GM23248 (cell line): ENCODE measurements at regions not wholly inside any gene's neighbourhood (a gene's known extent, or its start where the extent isn't known, plus 50 kb on each side); places are given as distances from the start of the nearest gene placed in this dataset.

Experiments
- DNase-seq: peaks from one replicate; pipeline ENCODE4 v3.0.0-alpha.2; 2015
- H2AFZ ChIP-seq: fragments of 200-600 bp; sonication (generic); 2 replicates; pipeline ENCODE4 v1.6.1; 2016; ENCODE audit warnings: antibody characterized with exemption
- H3F3A ChIP-seq: fragments of 200-600 bp; sonication (generic); 2 replicates; pipeline ENCODE4 v1.6.1; 2016; ENCODE audit warnings: mild to moderate bottlenecking, antibody characterized with exemption, mixed run types; ENCODE audit not compliant: insufficient read depth
- H3K27ac ChIP-seq: fragments of 200-600 bp; sonication (generic); 2 replicates; pipeline ENCODE4 v1.5.1; 2016; ENCODE audit warnings: mild to moderate bottlenecking
- H3K27me3 ChIP-seq: fragments of 200-600 bp; sonication (generic); replicated peaks from 2 replicates; pipeline ENCODE4 v1.6.1; 2016; ENCODE audit warnings: mild to moderate bottlenecking; ENCODE audit not compliant: insufficient read depth
- H3K36me3 ChIP-seq: fragments of 200-600 bp; sonication (generic); 2 replicates; pipeline ENCODE4 v1.6.1; 2016; ENCODE audit warnings: low read depth, mild to moderate bottlenecking
- H3K4me1 ChIP-seq: fragments of 200-600 bp; sonication (generic); 2 replicates; pipeline ENCODE4 v1.6.1; 2016; ENCODE audit warnings: mild to moderate bottlenecking; ENCODE audit not compliant: insufficient read depth
- H3K4me2 ChIP-seq: fragments of 200-600 bp; sonication (generic); one replicate; pipeline ENCODE4 v1.6.1; 2016; ENCODE audit warnings: mild to moderate bottlenecking; ENCODE audit not compliant: unreplicated experiment
- H3K4me3 ChIP-seq: fragments of 200-600 bp; sonication (generic); 2 replicates; pipeline ENCODE4 v1.5.1; 2016; ENCODE audit warnings: mild to moderate bottlenecking
- H3K79me2 ChIP-seq: fragments of 200-600 bp; sonication (generic); 2 replicates; pipeline ENCODE4 v1.6.1; 2016; ENCODE audit warnings: mild to moderate bottlenecking; ENCODE audit not compliant: insufficient read depth
- H3K9ac ChIP-seq: fragments of 200-600 bp; sonication (generic); 2 replicates; pipeline ENCODE4 v1.6.1; 2016; ENCODE audit warnings: mild to moderate bottlenecking
- H3K9me2 ChIP-seq: fragments of 200-600 bp; sonication (generic); 2 replicates; pipeline ENCODE4 v1.6.1; 2016; ENCODE audit warnings: mixed run types, mild to moderate bottlenecking, moderate library complexity; ENCODE audit not compliant: insufficient read depth
- H3K9me3 ChIP-seq: fragments of 200-600 bp; sonication (generic); one replicate; pipeline ENCODE4 v1.6.1; 2017; ENCODE audit warnings: low read depth
- H4K20me1 ChIP-seq: fragments of 200-600 bp; sonication (generic); 2 replicates; pipeline ENCODE4 v1.6.0; 2016; ENCODE audit not compliant: insufficient read depth
- EZH2 ChIP-seq: fragments of 200-600 bp; sonication (generic); IDR thresholded peaks from 2 replicates; pipeline ENCODE4 v1.6.1; 2018; ENCODE audit warnings: antibody characterized with exemption, mild to moderate bottlenecking; ENCODE audit not compliant: insufficient read depth, poor library complexity, severe bottlenecking
- EZH2phosphoT487 ChIP-seq: fragments of 200-600 bp; sonication (generic); IDR thresholded peaks from 2 replicates; pipeline ENCODE4 v1.6.1; 2018; ENCODE audit warnings: antibody characterized with exemption, moderate library complexity, mild to moderate bottlenecking, low read depth; ENCODE audit not compliant: insufficient read depth
- WGBS, 2 experiments: methylation state at CpG; one replicate each; pipeline ENCODE4 v1.1.6; 2015 to 2017; ENCODE audit warnings: low lambda C conversion rate in 2 of 2, low coverage in 1 of 2; ENCODE audit errors: missing lambda C conversion rate in 2 of 2; 5-methylcytosine and 5-hydroxymethylcytosine counted together
- in situ Hi-C: fragments of 300-500 bp; cut with MboI; formaldehyde crosslinking; loops from 2 replicates; pipeline ENCODE4 v1.15.0; 2020

DNA sequence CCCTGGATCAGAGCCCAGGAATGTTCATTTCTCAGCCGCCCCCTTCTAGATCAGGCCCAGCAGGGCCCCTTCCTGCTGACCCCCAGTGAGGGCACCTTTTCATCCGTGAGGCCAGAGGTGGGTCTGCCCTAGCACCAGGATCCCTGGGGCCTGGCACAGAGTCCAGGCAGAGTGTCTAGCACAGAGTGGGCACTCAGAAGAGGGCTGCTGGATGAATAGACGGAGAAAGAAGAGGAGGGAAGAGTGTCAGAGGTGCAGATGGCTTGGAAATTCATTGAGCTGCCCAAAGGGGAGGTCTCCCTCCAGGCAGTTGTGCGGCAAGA lies 106.5 kb downstream of the CPZ start:
- no peak overlapping the region for H3K4me2 ChIP-seq
- H3K9me3 ChIP-seq = no peaks in the 10 kb centered on the region
- no peak overlapping the region for H3K27ac ChIP-seq
- WGBS, 2 experiments = 53 to 63% methylated on average over 4 of the region's 4 CpGs
- no peaks in the 10 kb centered on the region for H3K36me3 ChIP-seq
- no peaks in the 10 kb centered on the region for H3K79me2 ChIP-seq
- in situ Hi-C loops = no loop called here
- no peaks in the 10 kb centered on the region for H3F3A ChIP-seq
- TF ChIP-seq EZH2 (no peak), EZH2phosphoT487 (no peak)
- peaks cover 42% of the 10 kb centered on the region for H3K27me3 ChIP-seq
- DNase-seq = no peak
- no peaks in the 10 kb centered on the region for H4K20me1 ChIP-seq
- no peaks in the 10 kb centered on the region for H3K9me2 ChIP-seq
- H3K4me1 ChIP-seq = no peaks in the 10 kb centered on the region
- no peak overlapping the region for H3K9ac ChIP-seq
- no peak overlapping the region for H2AFZ ChIP-seq
- no peak overlapping the region for H3K4me3 ChIP-seq

DNA sequence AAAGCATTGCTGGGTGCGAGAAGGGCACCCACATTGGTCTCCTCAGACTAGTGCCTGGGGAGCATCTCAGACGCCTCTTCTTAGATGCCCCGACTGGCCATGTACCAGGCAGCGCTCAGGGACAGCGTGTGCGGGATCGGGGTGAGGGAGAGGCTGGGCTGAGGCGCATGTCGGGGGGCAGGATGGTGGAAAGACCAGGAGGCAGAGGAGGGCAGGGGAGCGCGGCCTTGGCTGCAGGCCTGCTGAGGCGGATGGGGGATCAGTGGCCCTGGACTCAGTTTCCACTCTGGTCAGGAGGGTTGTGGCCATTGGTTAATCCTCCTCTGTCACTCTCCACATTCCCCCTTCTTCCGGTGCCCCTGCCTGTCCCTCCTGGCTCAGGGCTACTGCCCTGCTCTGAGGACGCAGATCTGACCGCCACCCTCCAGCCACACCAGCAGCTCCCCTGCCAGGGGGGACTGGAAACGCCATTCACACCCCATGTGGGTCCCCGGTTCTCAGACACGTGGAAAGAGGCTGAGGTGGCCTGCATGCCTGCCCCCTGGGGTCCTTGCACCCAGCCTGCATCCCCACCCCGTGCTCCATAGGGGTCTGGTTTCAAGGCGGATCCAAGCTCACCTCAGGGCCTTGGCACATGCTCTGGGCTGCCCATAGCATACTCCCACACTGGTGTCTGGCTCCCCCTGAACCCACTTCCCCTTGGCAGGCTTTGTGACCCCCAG lies 105.9 kb downstream of the CPZ start:
- Histone ChIP-seq H3K4me1 (no peaks in the 10 kb centered on the region), H3K9me2 (no peaks in the 10 kb centered on the region), H3K4me3 (no peak overlapping the region), H3K9ac (no peak overlapping the region), H3K79me2 (no peaks in the 10 kb centered on the region), H3K4me2 (no peak overlapping the region), H4K20me1 (no peaks in the 10 kb centered on the region), H3F3A (no peaks in the 10 kb centered on the region), H3K36me3 (no peaks in the 10 kb centered on the region), H3K9me3 (no peaks in the 10 kb centered on the region), H2AFZ (no peak overlapping the region), H3K27ac (no peak overlapping the region), H3K27me3 (peaks cover 42% of the 10 kb centered on the region)
- WGBS, 2 experiments = 58 to 68% methylated on average over 20 of the region's 20 CpGs
- TF ChIP-seq EZH2phosphoT487 = no peak
- in situ Hi-C loops = no loop called here
- DNase-seq = no peak

DNA sequence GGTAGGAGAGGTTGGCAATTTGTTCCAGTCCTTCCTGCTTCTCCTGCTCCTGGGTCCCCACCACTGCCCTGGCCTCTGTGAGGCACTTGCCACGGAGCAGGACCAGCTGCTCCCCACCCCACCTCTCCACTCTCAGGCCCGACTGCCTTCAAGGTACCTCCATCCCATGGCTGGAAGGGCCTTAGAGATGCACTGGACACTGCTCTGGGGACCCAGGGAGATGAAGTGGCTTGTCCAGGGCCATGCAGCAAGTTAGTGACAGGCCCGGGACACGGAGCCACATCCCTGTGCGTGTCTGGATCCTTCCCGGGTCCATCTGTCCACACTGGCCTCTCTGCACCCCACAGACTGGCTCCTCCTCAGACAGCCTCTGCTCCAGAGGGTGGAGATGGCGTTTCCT lies 105.3 kb downstream of the CPZ start:
- H3K27me3 ChIP-seq = peaks cover 48% of the 10 kb centered on the region
- no peaks in the 10 kb centered on the region for H4K20me1 ChIP-seq
- no peak overlapping the region for H3K4me2 ChIP-seq
- no peaks in the 10 kb centered on the region for H3K9me3 ChIP-seq
- H3K4me1 ChIP-seq = no peaks in the 10 kb centered on the region
- H3K36me3 ChIP-seq = no peaks in the 10 kb centered on the region
- H3K27ac ChIP-seq = no peak overlapping the region
- H3K79me2 ChIP-seq = no peaks in the 10 kb centered on the region
- no peak overlapping the region for H3K4me3 ChIP-seq
- no peak for DNase-seq
- no peak overlapping the region for H2AFZ ChIP-seq
- H3K9ac ChIP-seq = no peak overlapping the region
- H3K9me2 ChIP-seq = no peaks in the 10 kb centered on the region
- H3F3A ChIP-seq = no peaks in the 10 kb centered on the region
- TF ChIP-seq EZH2phosphoT487 (no peak), EZH2 (no peak)
- 44 to 51% methylated on average over 7 of the region's 7 CpGs for WGBS, 2 experiments
- in situ Hi-C loops = no loop called here

DNA sequence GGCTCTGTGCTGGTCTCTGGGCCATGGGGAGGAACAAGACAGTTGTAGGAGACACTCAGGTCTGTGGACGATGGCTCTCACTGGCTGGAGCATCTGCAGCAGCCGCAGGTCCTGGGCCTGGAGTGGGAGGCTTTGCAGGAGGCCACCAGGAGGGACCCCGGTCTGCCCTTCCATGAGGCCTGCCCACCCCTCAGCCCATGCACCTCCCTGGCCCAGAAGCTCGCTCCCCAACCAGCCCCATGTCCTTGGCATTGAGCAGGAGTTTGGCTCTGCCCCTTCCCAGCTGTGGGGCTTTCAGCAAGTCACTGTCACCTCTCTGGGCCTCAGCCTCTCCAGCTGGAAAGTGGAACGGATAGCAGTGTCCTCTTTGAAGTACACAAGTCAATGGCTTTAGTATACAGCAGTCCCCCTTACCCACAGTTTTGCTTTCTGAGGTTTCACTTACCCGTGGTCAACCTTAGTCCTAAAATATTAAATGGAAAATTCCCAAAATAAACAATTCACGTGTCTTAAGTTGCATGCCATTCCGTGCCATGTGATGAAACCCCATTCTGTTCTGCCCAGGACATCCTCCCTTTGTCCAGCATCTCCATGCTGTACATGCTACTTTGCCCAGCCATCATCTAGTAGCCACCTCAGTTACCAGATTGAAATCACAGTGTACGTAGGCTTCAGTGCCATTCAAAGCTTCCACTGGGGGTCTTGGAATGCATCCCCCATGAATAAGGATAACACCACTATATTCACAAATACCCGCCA lies 104.0 kb downstream of the CPZ start:
- Histone ChIP-seq H2AFZ (no peak overlapping the region), H3K27me3 (peaks cover 47% of the 10 kb centered on the region), H3K9ac (no peak overlapping the region), H4K20me1 (no peaks in the 10 kb centered on the region), H3K9me2 (no peaks in the 10 kb centered on the region), H3K4me3 (no peak overlapping the region), H3K79me2 (no peaks in the 10 kb centered on the region), H3K36me3 (no peaks in the 10 kb centered on the region), H3K9me3 (no peaks in the 10 kb centered on the region), H3K27ac (no peak overlapping the region), H3K4me2 (no peak overlapping the region), H3F3A (no peaks in the 10 kb centered on the region), H3K4me1 (no peaks in the 10 kb centered on the region)
- in situ Hi-C loops = no loop called here
- WGBS, 2 experiments = 31 to 35% methylated on average over 8 to 10 of the region's 10 CpGs
- DNase-seq = no peak
- TF ChIP-seq EZH2 (no peak), EZH2phosphoT487 (no peak)
